RWPE1 (cell line): ENCODE measurements at regions not wholly inside any gene's neighbourhood (a gene's known extent, or its start where the extent isn't known, plus 50 kb on each side); places are given as distances from the start of the nearest gene placed in this dataset.

Source experiments
- CTCF ChIA-PET: fragments of 350-600 bp; sonication (Branson Sonifier 250); formaldehyde crosslinking; extraction: SDS; loops from one replicate; lab custom pipeline; 2021; lab: Yijun Ruan, JAX
- POLR2A ChIA-PET: fragments of 400-600 bp; formaldehyde crosslinking; extraction: SDS; loops from one replicate; lab custom pipeline; 2020; ENCODE audit warnings: antibody characterized with exemption; ENCODE audit not compliant: low non-redundant PET; lab: Yijun Ruan, JAX
- DNase-seq: peaks from one replicate; pipeline ENCODE4 v3.0.0; 2012; ENCODE audit warnings: low spot score
- H3K27ac ChIP-seq: fragments of 450-650 bp; 2 replicates; pipeline ENCODE4 v1.5.1; 2017
- TF ChIP-seq, protein P1 (sequence below): fragments of 450-650 bp; conservative IDR thresholded peaks from 2 replicates; pipeline ENCODE4 v1.5.1; 2017; ENCODE audit warnings: low read depth, mild to moderate bottlenecking

DNA sequence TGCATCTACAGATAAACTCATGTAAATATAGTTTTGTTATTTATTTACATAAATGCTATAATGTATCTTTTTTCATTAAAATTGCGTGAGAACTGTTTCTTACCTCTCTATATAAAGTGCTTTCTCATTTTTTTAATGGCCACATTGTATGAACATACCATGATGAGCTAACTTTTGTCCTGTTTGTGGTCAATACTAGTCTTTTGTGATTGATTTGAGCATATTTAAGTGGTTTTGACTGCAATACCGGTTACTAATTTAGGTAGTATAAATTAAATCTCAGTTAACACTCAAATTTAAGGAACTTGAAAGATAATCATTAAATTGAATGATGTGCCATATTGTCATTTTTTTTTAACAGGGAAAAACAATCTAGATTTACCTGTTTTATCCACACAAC, 108.2 kb downstream of the HAUS1 start:
- POLR2A ChIA-PET = no interaction called here
- no peak for DNase-seq
- H3K27ac ChIP-seq = no peak overlapping the region
- CTCF ChIA-PET = interaction anchor here (0.6 to 1.0 kb wide), 3 partner anchors 39 to 138 kb away, joined by 3 to 4 read pairs (median 3); no protein-coding TSS in a partner anchor
- TF ChIP-seq, protein P1, sequence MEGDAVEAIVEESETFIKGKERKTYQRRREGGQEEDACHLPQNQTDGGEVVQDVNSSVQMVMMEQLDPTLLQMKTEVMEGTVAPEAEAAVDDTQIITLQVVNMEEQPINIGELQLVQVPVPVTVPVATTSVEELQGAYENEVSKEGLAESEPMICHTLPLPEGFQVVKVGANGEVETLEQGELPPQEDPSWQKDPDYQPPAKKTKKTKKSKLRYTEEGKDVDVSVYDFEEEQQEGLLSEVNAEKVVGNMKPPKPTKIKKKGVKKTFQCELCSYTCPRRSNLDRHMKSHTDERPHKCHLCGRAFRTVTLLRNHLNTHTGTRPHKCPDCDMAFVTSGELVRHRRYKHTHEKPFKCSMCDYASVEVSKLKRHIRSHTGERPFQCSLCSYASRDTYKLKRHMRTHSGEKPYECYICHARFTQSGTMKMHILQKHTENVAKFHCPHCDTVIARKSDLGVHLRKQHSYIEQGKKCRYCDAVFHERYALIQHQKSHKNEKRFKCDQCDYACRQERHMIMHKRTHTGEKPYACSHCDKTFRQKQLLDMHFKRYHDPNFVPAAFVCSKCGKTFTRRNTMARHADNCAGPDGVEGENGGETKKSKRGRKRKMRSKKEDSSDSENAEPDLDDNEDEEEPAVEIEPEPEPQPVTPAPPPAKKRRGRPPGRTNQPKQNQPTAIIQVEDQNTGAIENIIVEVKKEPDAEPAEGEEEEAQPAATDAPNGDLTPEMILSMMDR = no peak

DNA sequence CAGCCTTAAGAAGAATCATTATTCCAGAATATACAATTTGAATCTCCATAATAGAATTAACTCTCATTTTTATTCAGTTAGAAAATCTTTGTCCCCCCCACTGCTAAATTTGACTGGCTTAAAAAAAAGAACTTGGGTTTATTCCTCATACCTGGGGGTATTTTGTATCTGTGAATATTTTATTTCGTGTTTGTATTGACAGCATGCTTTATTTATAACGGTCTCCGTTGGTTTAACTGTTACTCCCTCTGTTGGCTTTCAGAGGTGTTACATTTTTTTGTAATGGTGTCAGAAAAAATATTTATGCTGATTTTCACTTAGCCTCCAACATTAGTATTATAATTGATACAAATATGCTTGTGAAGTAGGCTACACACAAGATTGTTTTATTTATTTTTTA, 109.1 kb downstream of the HAUS1 start:
- peak; percentile 26 for DNase-seq
- ChIA-PET POLR2A (interaction anchor here (0.5 kb wide), 1 partner anchor 33 kb away, joined by 3 read pairs; no protein-coding TSS in a partner anchor), CTCF (interaction anchor here (1.0 kb wide), 1 partner anchor 40 kb away, joined by 4 read pairs; no protein-coding TSS in a partner anchor)
- H3K27ac ChIP-seq = no peak overlapping the region
- TF ChIP-seq, protein P1 = 0 out of 2 replicates have a peak, but pooled peaks have one; percentile 11

DNA sequence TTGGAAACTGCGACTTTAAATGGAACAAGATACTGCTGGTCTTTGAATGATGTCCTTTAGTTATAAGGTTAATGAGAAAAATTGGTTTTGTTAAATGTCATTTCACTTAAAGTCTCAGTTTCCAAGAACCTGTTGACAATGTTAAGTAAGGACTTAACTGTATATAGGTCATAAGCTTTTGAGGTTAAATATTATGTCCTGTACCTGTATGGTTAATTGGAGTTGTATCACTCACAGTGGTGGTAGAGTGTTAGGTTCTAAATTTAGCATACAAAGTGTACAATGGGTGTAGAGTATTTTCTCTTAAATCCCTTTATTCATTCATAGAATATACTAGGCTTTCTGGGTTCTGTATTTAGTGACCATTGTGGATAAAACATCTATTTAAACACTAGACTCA, 110.2 kb downstream of the HAUS1 start:
- ChIA-PET POLR2A (no interaction called here), CTCF (no interaction called here)
- H3K27ac ChIP-seq = no peak overlapping the region
- no peak for DNase-seq
- TF ChIP-seq, protein P1 = no peak

DNA sequence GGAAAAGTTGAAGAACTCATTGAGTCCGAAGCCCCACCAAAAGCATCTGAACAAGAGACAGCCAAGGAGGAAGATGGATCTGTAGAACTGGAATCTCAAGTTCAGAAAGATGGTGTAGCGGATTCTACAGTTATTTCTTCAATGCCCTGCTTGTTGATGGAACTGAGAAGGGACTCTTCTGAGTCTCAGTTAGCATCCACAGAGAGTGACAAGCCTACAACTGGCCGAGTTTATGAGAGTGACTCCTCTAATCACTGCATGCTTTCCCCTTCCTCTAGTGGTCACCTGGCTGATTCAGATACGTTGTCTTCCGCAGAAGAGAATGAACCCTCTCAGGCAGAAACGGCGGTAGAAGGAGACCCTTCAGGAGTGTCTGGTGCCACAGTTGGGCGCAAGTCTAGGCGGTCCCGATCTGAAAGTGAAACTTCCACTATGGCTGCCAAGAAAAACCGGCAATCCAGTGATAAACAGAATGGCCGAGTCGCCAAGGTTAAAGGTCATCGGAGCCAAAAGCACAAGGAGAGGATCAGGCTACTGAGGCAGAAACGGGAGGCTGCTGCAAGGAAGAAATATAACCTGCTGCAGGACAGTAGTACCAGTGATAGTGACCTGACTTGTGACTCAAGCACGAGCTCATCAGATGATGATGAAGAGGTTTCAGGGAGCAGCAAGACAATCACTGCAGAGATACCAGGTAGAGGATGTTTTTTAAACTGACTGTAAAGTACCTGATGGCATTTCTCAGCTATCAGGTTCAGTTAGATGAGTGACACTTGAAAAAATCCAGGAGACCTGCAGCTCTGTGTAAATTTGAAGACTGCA, 111.9 kb downstream of the HAUS1 start:
- ChIA-PET POLR2A (no interaction called here), CTCF (interaction anchor here (0.6 kb wide), 1 partner anchor 102 kb away, joined by 3 read pairs; no protein-coding TSS in a partner anchor)
- no peak for DNase-seq
- TF ChIP-seq, protein P1 = no peak
- H3K27ac ChIP-seq = no peak overlapping the region

DNA sequence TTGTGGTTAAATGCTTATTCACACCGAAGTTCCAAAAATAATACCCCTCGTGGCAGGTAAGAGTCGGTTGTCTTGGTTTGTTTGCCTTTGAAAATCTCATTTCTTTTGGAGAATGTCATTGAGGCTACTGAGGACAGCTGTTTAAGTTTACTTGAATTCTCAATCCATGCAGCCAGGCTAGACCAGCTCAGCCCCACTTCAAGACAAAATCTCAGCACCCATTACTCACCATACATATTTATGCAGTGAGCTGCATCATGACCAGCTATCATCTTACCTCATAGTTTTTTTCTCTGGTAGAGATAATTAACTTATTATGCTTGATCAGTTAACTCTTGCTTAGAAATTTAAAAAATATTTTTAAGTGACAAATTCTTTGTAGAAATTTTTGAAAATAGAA, 115.9 kb downstream of the HAUS1 start:
- DNase-seq = peak; percentile 1
- TF ChIP-seq, protein P1 = no peak
- CTCF ChIA-PET = no interaction called here
- POLR2A ChIA-PET = interaction anchor here (0.5 kb wide), 1 partner anchor 11 kb away, joined by 4 read pairs; no protein-coding TSS in a partner anchor
- no peak overlapping the region for H3K27ac ChIP-seq

DNA sequence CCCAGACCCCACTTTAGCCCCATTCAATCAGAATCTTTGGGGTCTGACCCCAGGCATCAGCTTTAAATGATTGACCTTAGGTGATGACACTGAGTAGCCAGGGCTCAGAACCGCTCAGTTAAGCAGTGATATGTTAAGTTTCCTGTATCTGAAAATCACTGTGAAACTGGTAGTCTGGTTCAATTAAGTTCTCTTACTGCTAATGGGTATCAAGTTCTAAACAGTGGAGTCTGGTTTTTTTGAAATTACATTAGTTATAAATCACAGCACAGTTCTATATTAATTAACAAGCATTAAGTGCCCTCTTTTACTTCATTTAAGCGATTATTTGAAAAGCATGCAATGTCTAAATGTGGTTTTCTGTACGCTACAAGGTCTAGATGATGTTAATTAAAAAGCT, 117.9 kb downstream of the HAUS1 start:
- TF ChIP-seq, protein P1 = no peak
- DNase-seq = no peak
- ChIA-PET CTCF (no interaction called here), POLR2A (no interaction called here)
- H3K27ac ChIP-seq = no peak overlapping the region
